ENCODE measurements at regions not wholly inside any gene's neighbourhood (a gene's known extent, or its start where the extent isn't known, plus 50 kb on each side); places are given as distances from the start of the nearest gene placed in this dataset.

- TF ChIP-seq CTCF (IDR thresholded peaks at IDR 0.05): no peak
- no peak for TF ChIP-seq POLR2A (IDR thresholded peaks at IDR 0.05)
Observed at GRCh38 chr15:72836676-72837330, 53.2 kb upstream of the ADPGK start.
